HepG2 (cell line): ENCODE measurements at regions not wholly inside any gene's neighbourhood (a gene's known extent, or its start where the extent isn't known, plus 50 kb on each side); places are given as distances from the start of the nearest gene placed in this dataset.

ENCODE experiments used
- ATAC-seq: fragments of 200-7000 bp; cut with Tn5 transposase; 3 replicates; pipeline ENCODE4 v1.9.1; 2020; ENCODE audit warnings: mild to moderate bottlenecking, moderate library complexity
- BruUV-seq: library from RNA; stranded (reverse); fragments of 400-500 nt; replicated peaks from 2 replicates; lab custom pipeline; 2021; lab: Mats Ljungman, UMichigan
- CTCF ChIA-PET: fragments of 300-600 bp; formaldehyde crosslinking; extraction: SDS; loops from one replicate; lab custom pipeline; 2021; ENCODE audit warnings: low total read pairs, inconsistent platforms, low intra/inter-chr PET ratio; lab: Yijun Ruan, JAX
- POLR2A ChIA-PET: fragments of 350-600 bp; sonication (Branson Sonifier 250); formaldehyde crosslinking; loops from one replicate; lab custom pipeline; 2020; ENCODE audit warnings: antibody characterized with exemption, inconsistent platforms; lab: Yijun Ruan, JAX
- DNase-seq: peaks from one replicate; pipeline ENCODE4 v3.0.0-alpha.2; 2015; ENCODE audit warnings: low spot score
- FAIRE-seq: peaks from 3 replicates; lab custom pipeline; 2011; peaks lifted over from hg19 to GRCh38; lab: Jason Lieb, UNC
- H2AFZ ChIP-seq: one replicate; pipeline ENCODE4 v1.6.1; 2011; ENCODE audit warnings: low read length, inconsistent platforms
- H3K27ac ChIP-seq: fragments of 300-600 bp; 3 replicates; pipeline ENCODE4 v1.8.0; 2011; ENCODE audit warnings: mixed run types, mild to moderate bottlenecking, mixed read lengths, low read length, inconsistent platforms; ENCODE audit not compliant: insufficient read depth; ENCODE audit errors: extremely low read length
- H3K27me3 ChIP-seq, 2 experiments: fragments of 200-600 bp in 1 of 2; 2 replicates in 1 of 2; 3 replicates in 1 of 2; pipeline versions ENCODE4 v1.6.0 to v1.8.0; 2011; ENCODE audit warnings: low read length in 2 of 2, mild to moderate bottlenecking in 2 of 2, moderate library complexity in 2 of 2, inconsistent platforms in 1 of 2; ENCODE audit not compliant: insufficient read depth in 2 of 2, control insufficient read depth in 1 of 2
- H3K36me3 ChIP-seq, 2 experiments: fragments of 200-600 bp in 1 of 2; replicated peaks in 1 of 2; 2 replicates in 1 of 2; 3 replicates in 1 of 2; pipeline versions ENCODE4 v1.5.1 to v1.8.0; 2011; ENCODE audit warnings: low read length in 2 of 2, inconsistent platforms in 1 of 2; ENCODE audit not compliant: insufficient read depth in 2 of 2, control insufficient read depth in 1 of 2
- H3K4me1 ChIP-seq: 2 replicates; pipeline ENCODE4 v1.5.1; 2012; ENCODE audit warnings: low read length, inconsistent platforms; ENCODE audit not compliant: insufficient read depth
- H3K4me2 ChIP-seq: 2 replicates; pipeline ENCODE4 v1.6.0; 2011; ENCODE audit warnings: low read depth, low read length, inconsistent platforms
- H3K4me3 ChIP-seq, 3 experiments: fragments of 200-600 bp in 1 of 3; sonication (generic), shearing (Covaris generic) in 1 of 3; replicated peaks in 1 of 3; 2 replicates each; pipeline ENCODE4 v1.5.1; 2011 to 2016; ENCODE audit warnings: low read length in 3 of 3, inconsistent platforms in 2 of 3, low read depth in 2 of 3, mild to moderate bottlenecking in 2 of 3, control low read depth in 1 of 3, mixed read lengths in 1 of 3; ENCODE audit not compliant: insufficient read depth in 1 of 3
- H3K79me2 ChIP-seq: one replicate; pipeline ENCODE4 v1.6.1; 2011; ENCODE audit warnings: low read length, inconsistent platforms; ENCODE audit not compliant: insufficient read depth
- H3K9ac ChIP-seq: 2 replicates; pipeline ENCODE4 v1.6.0; 2011; ENCODE audit warnings: mild to moderate bottlenecking, low read depth, low read length, inconsistent platforms; ENCODE audit not compliant: insufficient read depth
- H3K9me3 ChIP-seq: 2 replicates; pipeline ENCODE4 v1.5.1; 2012; ENCODE audit warnings: mild to moderate bottlenecking, low read length
- H4K20me1 ChIP-seq: 2 replicates; pipeline ENCODE4 v1.6.0; 2011; ENCODE audit warnings: inconsistent platforms, mild to moderate bottlenecking, low read length, moderate library complexity; ENCODE audit not compliant: insufficient read depth
- ARNT2 ChIP-seq: sonication (generic); formaldehyde crosslinking; IDR thresholded peaks from 2 replicates; pipeline ENCODE4 v1.8.0; 2022; ENCODE audit warnings: mild to moderate bottlenecking, low read depth, missing genetic modification reagents, moderate library complexity
- BRD4 ChIP-seq: sonication (generic); formaldehyde crosslinking; IDR thresholded peaks from 2 replicates; pipeline ENCODE4 v1.4.0; 2020; ENCODE audit warnings: missing genetic modification reagents
- FOXM1 ChIP-seq: sonication (generic); formaldehyde crosslinking; IDR thresholded peaks from 2 replicates; pipeline ENCODE4 v1.5.0; 2020; ENCODE audit warnings: missing genetic modification reagents
- MAX ChIP-seq: IDR thresholded peaks from 2 replicates; pipeline ENCODE4 v1.6.1; 2012; ENCODE audit warnings: inconsistent platforms
- PAWR ChIP-seq: sonication (generic); formaldehyde crosslinking; IDR thresholded peaks from 2 replicates; pipeline ENCODE4 v1.4.0; 2020; ENCODE audit warnings: missing genetic modification reagents, mild to moderate bottlenecking, borderline replicate concordance
- RELA ChIP-seq: sonication (generic); formaldehyde crosslinking; IDR thresholded peaks from 2 replicates; pipeline ENCODE4 v1.4.0; 2020; ENCODE audit warnings: missing genetic modification reagents
- RNF2 ChIP-seq: fragments of 450-650 bp; conservative IDR thresholded peaks from 2 replicates; pipeline ENCODE4 v1.6.1; 2016; ENCODE audit warnings: low read depth
- SMC3 ChIP-seq: IDR thresholded peaks from 2 replicates; pipeline ENCODE4 v1.6.1; 2011; ENCODE audit warnings: low read length, improper control_type of control experiment
- SP140L ChIP-seq: sonication (generic); formaldehyde crosslinking; IDR thresholded peaks from 2 replicates; pipeline ENCODE4 v1.4.0; 2020; ENCODE audit warnings: missing genetic modification reagents, borderline replicate concordance
- TEF ChIP-seq: sonication (generic); formaldehyde crosslinking; IDR thresholded peaks from 2 replicates; pipeline ENCODE4 v1.5.0; 2020; ENCODE audit warnings: missing genetic modification reagents
- ZBTB42 ChIP-seq: sonication (generic); formaldehyde crosslinking; IDR thresholded peaks from 2 replicates; pipeline ENCODE4 v1.5.0; 2020; ENCODE audit warnings: mild to moderate bottlenecking, missing genetic modification reagents
- ZFP90 ChIP-seq: sonication (generic); formaldehyde crosslinking; IDR thresholded peaks from 2 replicates; pipeline ENCODE4 v1.8.0; 2022; ENCODE audit warnings: missing genetic modification reagents, mild to moderate bottlenecking, inconsistent platforms, borderline replicate concordance
- ZNF460 ChIP-seq: sonication (generic); formaldehyde crosslinking; IDR thresholded peaks from 2 replicates; pipeline ENCODE4 v1.5.1; 2020; ENCODE audit warnings: missing genetic modification reagents, mild to moderate bottlenecking, borderline replicate concordance
- ZNF616 ChIP-seq: sonication (generic); formaldehyde crosslinking; IDR thresholded peaks from 2 replicates; pipeline ENCODE4 v1.5.0; 2020; ENCODE audit warnings: low read depth, mild to moderate bottlenecking, missing genetic modification reagents
- ZNF704 ChIP-seq: sonication (generic); formaldehyde crosslinking; IDR thresholded peaks from 2 replicates; pipeline ENCODE4 v1.8.1; 2023; ENCODE audit warnings: mild to moderate bottlenecking, inconsistent platforms, moderate library complexity, missing genetic modification reagents, borderline replicate concordance
- ZSCAN12 ChIP-seq: sonication (generic); formaldehyde crosslinking; IDR thresholded peaks from 2 replicates; pipeline ENCODE4 v1.9.0; 2021; ENCODE audit warnings: mild to moderate bottlenecking, missing genetic modification reagents
- WGBS: methylation state at CpG from one replicate; pipeline ENCODE4 v1.1.6; 2017; ENCODE audit warnings: low lambda C conversion rate; 5-methylcytosine and 5-hydroxymethylcytosine counted together
- in situ Hi-C: cut with HindIII; loops from 2 replicates; pipeline ENCODE4 v1.10.0; 2017; ENCODE audit warnings: low pct_unique_long_range_greater_than_20kb; ENCODE audit not compliant: extremely low pct_ligation_motif_present
- intact Hi-C: fragments of 100-400 bp; cut with micrococcal nuclease; formaldehyde crosslinking; loops from one replicate; pipeline ENCODE4 v1.10.0; 2022; ENCODE audit not compliant: unreplicated experiment

GRCh38 chr4:189162073-189162789 lies 778.4 kb upstream of the FRG1 start:
- no peak for FAIRE-seq
- POLR2A ChIA-PET = no interaction called here
- Histone ChIP-seq H3K27me3 (no peaks in the 10 kb centered on the region), H3K4me3 (no peak overlapping the region), H3K27ac (no peak overlapping the region), H3K9ac (no peak overlapping the region), H3K36me3 (no peaks in the 10 kb centered on the region), H3K9me3 (no peaks in the 10 kb centered on the region), H4K20me1 (no peaks in the 10 kb centered on the region), H2AFZ (no peak overlapping the region), H3K79me2 (no peaks in the 10 kb centered on the region), H3K4me1 (no peaks in the 10 kb centered on the region), H3K4me2 (no peak overlapping the region)
- no peak for DNase-seq
- WGBS = 2% methylated on average over 7 of the region's 7 CpGs
- in situ Hi-C loops (no loop called here), intact Hi-C loops (no loop called here)
- no peak for ATAC-seq
- BruUV-seq = no TSS peak
- CTCF ChIA-PET = no interaction called here
- TF ChIP-seq RELA (CRISPR knock-in tag) = no peak
- no peak for TF ChIP-seq ZSCAN12
- no peak for TF ChIP-seq BRD4
- no peak for TF ChIP-seq ZBTB42 (CRISPR knock-in tag)
- TF ChIP-seq SMC3 = no peak
- no peak for TF ChIP-seq ZNF460
- TF ChIP-seq ARNT2 (CRISPR knock-in tag) = no peak
- TF ChIP-seq SP140L (CRISPR knock-in tag) = no peak
- TF ChIP-seq ZFP90 (CRISPR knock-in tag) = no peak

GRCh38 chr4:189162888-189163287 lies 777.8 kb upstream of the FRG1 start:
- Histone ChIP-seq H3K4me2 (no peak overlapping the region), H4K20me1 (no peaks in the 10 kb centered on the region), H3K9me3 (no peaks in the 10 kb centered on the region), H3K36me3 (no peaks in the 10 kb centered on the region), H3K9ac (no peak overlapping the region), H3K27me3 (no peaks in the 10 kb centered on the region), H3K79me2 (no peaks in the 10 kb centered on the region), H3K27ac (no peak overlapping the region), H3K4me1 (no peaks in the 10 kb centered on the region), H3K4me3 (no peak overlapping the region), H2AFZ (no peak overlapping the region)
- intact Hi-C loops = no loop called here
- CTCF ChIA-PET = no interaction called here
- no peak for FAIRE-seq
- in situ Hi-C loops = no loop called here
- POLR2A ChIA-PET = no interaction called here
- no peak for ATAC-seq
- no peak for DNase-seq
- no TSS peak for BruUV-seq
- TF ChIP-seq ZNF704 (CRISPR knock-in tag) = no peak
- no peak for TF ChIP-seq RNF2
- no peak for TF ChIP-seq FOXM1
- no peak for TF ChIP-seq MAX
- no peak for TF ChIP-seq PAWR (CRISPR knock-in tag)
- no peak for TF ChIP-seq ZNF616
- no peak for TF ChIP-seq TEF (CRISPR knock-in tag)
